AG09319 (cell line): ENCODE measurements at regions not wholly inside any gene's neighbourhood (a gene's known extent, or its start where the extent isn't known, plus 50 kb on each side); places are given as distances from the start of the nearest gene placed in this dataset.

Experiments
- DNase-seq: peaks from one replicate; pipeline ENCODE4 v3.0.0-alpha.2; 2010; ENCODE audit warnings: low read depth; ENCODE audit errors: extremely low read depth
- CTCF ChIP-seq: IDR thresholded peaks from 2 replicates; pipeline ENCODE4 v1.5.1; 2011; ENCODE audit warnings: low read depth, mild to moderate bottlenecking, inconsistent platforms, low read length, moderate library complexity

GRCh38 chr21:16086936-16087335 lies 357.2 kb downstream of the USP25 start:
- no peak for TF ChIP-seq CTCF
- DNase-seq, result no peak

- TF ChIP-seq CTCF, result no peak
- DNase-seq, result no peak
Observed at GRCh38 chr21:16087523-16087922, 357.7 kb downstream of the USP25 start.

GRCh38 chr21:16088056-16088455 lies 358.3 kb downstream of the USP25 start:
- TF ChIP-seq CTCF, result no peak
- no peak for DNase-seq

- no peak for TF ChIP-seq CTCF
- DNase-seq, result no peak
Observed at GRCh38 chr21:16095005-16095404, 365.2 kb downstream of the USP25 start.

GRCh38 chr21:16096988-16097387 lies 367.2 kb downstream of the USP25 start:
- DNase-seq, result no peak
- no peak for TF ChIP-seq CTCF

GRCh38 chr21:16102113-16102512 lies 372.3 kb downstream of the USP25 start:
- no peak for TF ChIP-seq CTCF
- no peak for DNase-seq

- no peak for DNase-seq
- TF ChIP-seq CTCF, result no peak
Observed at GRCh38 chr21:16108561-16109075, 378.8 kb downstream of the USP25 start.
